ENCODE measurements at regions not wholly inside any gene's neighbourhood (a gene's known extent, or its start where the extent isn't known, plus 50 kb on each side); places are given as distances from the start of the nearest gene placed in this dataset.
"Not testable (repeated sequence)": the region's sequence is repeated elsewhere in the genome, so short reads cannot be mapped to it uniquely, and the experiment has no call there.

GRCh38 chr9:95573463-95573862 lies 56.7 kb upstream of the PTCH1 start:
- DNase-seq = no peak

GRCh38 chr9:95572381-95573151 lies 55.8 kb upstream of the PTCH1 start:
- DNase-seq = no peak

- DNase-seq = peak; percentile 7
Measured at GRCh38 chr9:95570646-95571045, 53.9 kb upstream of the PTCH1 start.

- no peak for DNase-seq
Measured at GRCh38 chr9:95570150-95570549, 53.4 kb upstream of the PTCH1 start.

- DNase-seq = not testable (repeated sequence)
Measured at GRCh38 chr9:95568735-95569134, 52.0 kb upstream of the PTCH1 start.

Data from hematopoietic multipotent progenitor cell treated with erythropoietin and hydrocortisone succinate and interleukin-3 and kit ligand, for 4 days (in vitro differentiated cells).